T follicular helper cell (primary cell): ENCODE measurements at regions not wholly inside any gene's neighbourhood (a gene's known extent, or its start where the extent isn't known, plus 50 kb on each side); places are given as distances from the start of the nearest gene placed in this dataset.
A peak's percentile ranks its signal among the peaks of the same experiment; 100 is the strongest.

Source experiments
- DNase-seq: peaks from one replicate; pipeline ENCODE4 v3.0.0-alpha.2; 2020; ENCODE audit warnings: low read depth

- DNase-seq: no peak
Measured at GRCh38 chr1:84090447-84091245, 53.4 kb upstream of the PRKACB start.

DNA sequence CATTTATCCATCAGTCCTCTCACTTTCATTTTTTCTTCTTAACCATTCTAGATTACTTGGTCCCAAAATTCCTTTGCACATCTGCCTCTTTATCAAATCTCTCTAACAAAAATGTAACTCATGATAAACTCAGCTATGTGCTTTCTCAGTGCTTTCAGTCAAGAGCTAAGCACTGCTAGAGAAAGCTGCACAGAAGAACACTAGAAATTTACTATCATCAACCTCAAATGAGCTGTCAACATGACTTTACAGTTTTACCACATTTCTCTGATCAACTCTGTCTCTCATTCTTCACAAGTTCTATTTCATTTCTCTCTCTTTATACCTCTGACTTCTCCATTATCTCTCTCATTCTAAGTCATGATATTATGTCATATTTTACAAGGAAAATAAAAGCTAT is 54.2 kb upstream of the PRKACB start:
- DNase-seq: no peak

- DNase-seq: no peak
Measured at GRCh38 chr1:84089465-84089864, 54.6 kb upstream of the PRKACB start.

DNA sequence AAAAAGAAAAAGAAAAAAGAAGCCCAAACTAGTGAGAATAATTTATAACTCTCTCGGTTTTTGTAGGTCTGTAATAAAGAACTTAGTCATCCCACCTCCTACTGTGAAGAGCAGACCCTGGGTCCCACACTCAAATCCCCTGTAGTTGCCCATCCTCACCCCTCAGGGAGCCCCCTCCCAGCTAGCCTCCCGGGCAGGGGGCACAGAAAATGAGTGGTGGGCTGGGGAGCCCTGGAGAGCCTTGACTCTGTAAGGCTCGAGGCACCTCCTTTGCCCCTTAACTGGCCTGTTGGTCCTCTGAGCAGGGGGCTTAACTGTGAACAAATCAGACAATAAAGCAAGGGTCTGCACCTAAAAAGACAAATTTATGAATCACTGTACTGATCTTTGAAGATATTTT is 57.5 kb upstream of the PRKACB start:
- no peak for DNase-seq

- DNase-seq: no peak
Measured at GRCh38 chr1:84086189-84086588, 57.9 kb upstream of the PRKACB start.

GRCh38 chr1:84083307-84083706 is 60.8 kb upstream of the PRKACB start:
- no peak for DNase-seq

- DNase-seq: no peak
Measured at GRCh38 chr1:84078842-84079202, 65.2 kb upstream of the PRKACB start.

GRCh38 chr1:84078108-84078841 is 65.8 kb upstream of the PRKACB start:
- no peak for DNase-seq

DNA sequence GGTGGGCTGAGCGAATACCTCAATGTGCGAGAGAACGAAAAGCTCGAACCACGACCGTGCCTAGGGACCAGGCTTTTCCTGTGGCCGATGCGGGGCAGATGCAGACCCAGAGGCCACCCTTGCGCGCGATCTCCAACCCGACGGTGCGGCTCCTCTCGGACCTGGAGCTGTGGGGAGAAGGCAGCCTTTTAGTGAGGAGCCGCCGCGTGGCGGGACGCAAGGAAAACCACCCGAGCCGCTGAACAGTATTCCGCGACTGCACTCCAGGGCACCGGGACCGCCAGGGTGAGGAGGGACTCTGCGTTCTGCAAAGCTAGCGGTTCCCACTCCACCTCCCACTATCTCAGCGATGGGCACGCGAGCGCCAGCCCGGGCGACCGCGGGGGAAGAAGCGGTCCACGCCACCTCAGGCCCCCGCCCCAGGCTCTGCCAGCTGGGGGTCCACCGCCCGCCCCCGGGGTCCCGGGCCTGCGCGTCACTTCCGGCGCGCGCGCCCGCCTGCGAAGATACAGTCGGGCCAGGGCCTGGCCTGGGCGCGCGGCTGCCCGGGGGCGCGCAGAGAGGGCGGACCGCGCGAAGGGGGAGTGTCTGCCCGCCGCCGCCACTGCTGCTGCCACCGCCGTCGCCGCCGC is 66.5 kb upstream of the PRKACB start:
- DNase-seq: peak; percentile 50

GRCh38 chr1:84073266-84073665 is 70.8 kb upstream of the PRKACB start:
- no peak for DNase-seq

DNA sequence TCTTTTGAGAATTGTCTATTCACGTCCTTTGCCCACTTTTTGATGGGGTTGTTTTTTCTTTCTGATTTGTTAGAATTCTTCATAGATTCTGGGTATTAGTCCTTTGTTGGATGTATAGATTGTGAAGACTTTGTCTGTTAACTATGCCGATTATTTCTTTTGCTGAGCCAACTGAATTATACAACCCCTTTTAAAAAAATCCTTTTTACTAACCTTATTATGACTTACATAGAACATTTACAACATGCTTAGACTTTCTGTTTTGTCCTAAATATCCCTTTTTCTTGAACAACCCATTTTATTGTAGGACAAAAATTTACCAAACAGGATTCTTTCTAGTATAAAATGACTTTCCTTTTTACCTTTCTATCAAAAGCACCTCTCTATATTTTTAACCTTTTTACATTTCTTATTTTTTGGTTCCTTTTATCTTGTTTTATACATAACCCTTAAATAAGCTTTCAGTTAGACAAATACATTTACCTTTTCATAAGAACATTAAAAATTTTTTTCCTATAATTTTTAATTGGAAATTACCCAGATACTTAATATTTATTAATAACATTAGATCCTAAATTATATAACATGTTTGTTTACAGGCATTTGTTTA is 70.4 kb upstream of the TTLL7 start:
- no peak for DNase-seq

GRCh38 chr1:84062496-84062895 is 63.6 kb upstream of the TTLL7 start:
- DNase-seq: no peak

DNA sequence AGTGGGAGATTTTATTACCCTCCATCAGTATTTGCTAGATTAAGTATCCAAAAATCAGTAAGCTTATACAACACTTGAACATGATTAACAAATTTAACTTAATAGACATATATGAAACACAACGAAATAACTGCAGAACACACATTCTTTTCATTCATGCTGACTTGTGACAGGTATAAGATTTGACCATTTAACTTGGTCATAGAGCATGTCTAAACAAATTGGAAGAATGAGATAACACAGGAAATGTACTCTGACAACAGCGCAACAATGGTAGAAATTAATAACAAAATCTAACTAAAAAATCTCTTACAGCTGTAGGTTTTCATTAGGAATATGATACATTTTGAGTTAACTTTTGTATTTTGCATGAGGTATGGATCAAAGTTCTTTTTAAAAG is 62.4 kb upstream of the TTLL7 start:
- DNase-seq: no peak

- DNase-seq: no peak
Measured at GRCh38 chr1:84060781-84061180, 61.8 kb upstream of the TTLL7 start.

DNA sequence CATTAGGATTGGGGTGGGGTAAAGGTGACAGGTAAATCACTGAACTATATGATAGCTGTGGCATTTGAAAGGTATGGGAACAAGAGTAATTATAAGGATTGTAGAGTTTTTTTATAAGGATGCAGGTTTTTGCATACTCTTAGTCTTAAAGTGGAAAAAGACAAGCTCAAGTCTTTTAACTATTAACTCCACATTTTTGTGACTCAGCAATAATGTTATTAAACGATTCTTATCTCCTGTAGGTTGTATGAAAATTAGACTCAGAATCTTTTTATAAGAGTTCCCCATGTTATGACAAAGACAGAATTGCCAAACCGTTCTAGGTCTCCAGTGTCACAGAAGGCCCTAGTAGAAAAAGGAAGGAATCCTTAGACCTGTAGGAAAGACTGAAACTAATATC is 49.9 kb upstream of the TTLL7 start:
- no peak for DNase-seq
